Fibroblast of skin of right quadriceps (primary cell): ENCODE measurements at regions not wholly inside any gene's neighbourhood (a gene's known extent, or its start where the extent isn't known, plus 50 kb on each side); places are given as distances from the start of the nearest gene placed in this dataset.

Source experiments
- DNase-seq: peaks from one replicate; pipeline ENCODE4 v3.0.0-alpha.2; 2013

- no peak for DNase-seq
These were observed 77.7 kb upstream of the LRRC55 start for GRCh38 chr11:57103899-57104605.

- no peak for DNase-seq
These were observed 72.4 kb upstream of the LRRC55 start for GRCh38 chr11:57109331-57109730.

GRCh38 chr11:57111619-57112018 is 70.1 kb upstream of the LRRC55 start:
- DNase-seq: no peak

- DNase-seq: peak; percentile 56
These were observed 65.1 kb upstream of the LRRC55 start for GRCh38 chr11:57116654-57117053.

GRCh38 chr11:57120192-57120965 is 61.4 kb upstream of the LRRC55 start:
- no peak for DNase-seq

GRCh38 chr11:57121996-57122395 is 59.8 kb upstream of the LRRC55 start:
- no peak for DNase-seq

GRCh38 chr11:57123590-57123989 is 58.2 kb upstream of the LRRC55 start:
- DNase-seq: no peak

GRCh38 chr11:57124505-57124904 is 57.2 kb upstream of the LRRC55 start:
- DNase-seq: no peak

- no peak for DNase-seq
These were observed 56.8 kb upstream of the LRRC55 start for GRCh38 chr11:57124917-57125316.

- no peak for DNase-seq
These were observed 54.9 kb upstream of the LRRC55 start for GRCh38 chr11:57126766-57127400.

- DNase-seq: peak; percentile 3
These were observed 50.5 kb upstream of the LRRC55 start for GRCh38 chr11:57131080-57131790.
